ENCODE measurements at regions not wholly inside any gene's neighbourhood (a gene's known extent, or its start where the extent isn't known, plus 50 kb on each side); places are given as distances from the start of the nearest gene placed in this dataset.

DNA sequence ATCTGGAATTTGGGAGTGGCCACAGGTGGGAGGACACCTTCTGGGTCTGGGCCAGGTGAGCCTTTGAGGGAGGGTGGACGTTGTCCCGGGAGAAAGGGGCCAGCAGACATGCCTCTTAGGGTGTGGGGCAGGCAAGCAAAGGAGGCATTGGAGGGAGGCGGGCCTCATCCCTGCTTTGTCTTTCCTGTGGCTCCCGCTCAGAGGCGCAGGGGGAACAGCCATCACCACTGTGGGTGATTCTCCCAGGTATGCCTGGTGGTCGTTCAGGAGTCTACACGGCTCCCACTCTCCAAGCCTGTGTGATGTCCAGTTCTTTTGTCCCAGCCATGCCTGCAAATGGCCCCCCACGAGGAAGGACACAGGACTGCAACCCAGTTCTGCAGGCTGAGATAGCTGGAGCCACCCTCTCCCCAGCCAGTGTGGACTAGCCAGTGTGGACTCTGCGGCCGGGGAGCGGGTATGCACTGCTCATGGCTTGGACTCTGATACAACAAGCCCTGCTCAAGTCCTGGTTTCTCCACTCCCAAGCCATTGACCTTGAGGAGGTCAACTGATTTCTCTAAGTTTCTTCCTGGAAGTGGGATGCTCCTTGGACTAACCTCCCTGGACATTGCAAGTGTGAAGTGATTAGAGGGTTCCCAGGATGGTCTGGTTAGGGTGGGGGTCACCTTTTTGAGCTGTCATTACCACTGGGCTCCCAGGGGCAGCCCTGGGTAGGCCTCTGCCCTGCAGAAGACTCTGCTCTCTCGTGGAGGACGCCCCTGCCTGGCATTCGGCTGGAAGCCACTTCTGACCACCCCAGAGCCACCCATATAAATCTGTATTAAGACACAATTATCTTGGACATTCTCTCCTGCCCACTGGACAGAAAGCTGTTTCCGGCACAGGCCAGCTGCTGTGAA is 1151.2 kb downstream of the BRD1 start:
- Histone ChIP-seq H3K4me3 (ENCODE audit: insufficient read depth, low read depth, low read length) (no peak overlapping the region), H3K27me3 (ENCODE audit: control insufficient read depth, insufficient read depth, low read length) (no peaks in the 10 kb centered on the region), H3K56ac (ENCODE audit: extremely low read depth, insufficient read depth, low read length) (no peak overlapping the region), H3K9me1 (ENCODE audit: insufficient read depth, low read length) (no peaks in the 10 kb centered on the region), H3K4ac (ENCODE audit: low read depth, low read length) (no peak overlapping the region), H2BK15ac (ENCODE audit: low read depth, low read length) (no peak overlapping the region), H3K4me1 (ENCODE audit: control insufficient read depth, insufficient read depth, low read length) (no peaks in the 10 kb centered on the region), H2BK5ac (ENCODE audit: low read depth, low read length, poor library complexity, severe bottlenecking) (no peak overlapping the region), H2BK120ac (ENCODE audit: low read depth, low read length) (no peak overlapping the region), H3K36me3 (ENCODE audit: control insufficient read depth, insufficient read depth, low read length) (no peaks in the 10 kb centered on the region), H2AK9ac (replicated peaks; ENCODE audit: low read depth, low read length, poor library complexity) (no peak overlapping the region), H3K14ac (replicated peaks; ENCODE audit: low read depth, low read length) (no peak overlapping the region), H2BK20ac (ENCODE audit: low read depth, low read length) (no peak overlapping the region), H3K79me1 (ENCODE audit: low read depth in 1 of 2, low read length in 2 of 2) (no peaks in the 10 kb centered on the region), H2AK5ac (ENCODE audit: low read depth, low read length) (no peak overlapping the region), H3K4me2 (ENCODE audit: low read depth, low read length) (no peak overlapping the region), H4K20me1 (ENCODE audit: insufficient read depth, low read length) (no peaks in the 10 kb centered on the region), H4K5ac (ENCODE audit: low read depth, low read length) (no peak overlapping the region), H4K8ac (ENCODE audit: low read depth in 2 of 2, low read length in 2 of 2) (no peak overlapping the region), H3K9me3 (ENCODE audit: control insufficient read depth, insufficient read depth, low read length) (peaks cover 58% of the 10 kb centered on the region), H3K18ac (ENCODE audit: low read depth, low read length) (no peak overlapping the region), H3K23ac (ENCODE audit: low read depth, low read length) (no peak overlapping the region), H4K91ac (ENCODE audit: insufficient read depth, low read depth, low read length) (no peak overlapping the region), H3K27ac (ENCODE audit: insufficient read depth, low read length) (no peak overlapping the region), H2AFZ (replicated peaks; ENCODE audit: low read length, poor library complexity) (no peak overlapping the region), H3K9ac (ENCODE audit: low read depth, low read length) (no peak overlapping the region)
- no peak for DNase-seq
- CTCF ChIA-PET: no interaction called here
- dilution Hi-C loops (cut with HindIII; ENCODE audit: low sequenced_read_pairs, unreplicated experiment): no loop called here
- POLR2A ChIA-PET (ENCODE audit: unreplicated experiment): no interaction called here
- in situ Hi-C loops (cut with MboI; ENCODE audit: low sequenced_read_pairs): no loop called here
- TF ChIP-seq USF2 (IDR thresholded peaks at IDR 0.05; ENCODE audit: low read depth, low read length) (no peak), MAZ (IDR thresholded peaks at IDR 0.05; ENCODE audit: borderline replicate concordance, low read depth, low read length) (no peak), MXI1 (IDR thresholded peaks at IDR 0.05; ENCODE audit: borderline replicate concordance, low read depth, low read length) (no peak), BHLHE40 (IDR thresholded peaks at IDR 0.05; ENCODE audit: low read depth, low read length) (no peak), CEBPB (IDR thresholded peaks at IDR 0.05; ENCODE audit: low read depth, low read length) (no peak)
- BruUV-seq (replicated peaks): no TSS peak
- no peak for ATAC-seq (ENCODE audit: low read depth)
- intact Hi-C loops (cut with micrococcal nuclease): no loop called here
- 73% methylated on average over 8 of the region's 15 CpGs; no CpG with 5 or more reads in 1 of the 2 experiments for WGBS, 2 experiments (ENCODE audit: extremely low coverage in 2 of 2, insufficient read length in 1 of 2)

Data from IMR-90 (cell line).